A673 (cell line): ENCODE measurements at regions not wholly inside any gene's neighbourhood (a gene's known extent, or its start where the extent isn't known, plus 50 kb on each side); places are given as distances from the start of the nearest gene placed in this dataset.

ENCODE experiments used
- BruUV-seq: library from RNA; stranded (reverse); fragments of 400-500 nt; replicated peaks from 2 replicates; lab custom pipeline; 2021; lab: Mats Ljungman, UMichigan
- CTCF ChIA-PET: fragments of 300-600 bp; sonication (Branson Sonifier 250); formaldehyde crosslinking; loops from one replicate; lab custom pipeline; 2022; ENCODE audit warnings: antibody characterized with exemption; lab: Charles Lee
- POLR2A ChIA-PET: fragments of 300-600 bp; sonication (Branson Sonifier 250); formaldehyde crosslinking; loops from one replicate; lab custom pipeline; 2022; ENCODE audit warnings: antibody characterized with exemption; ENCODE audit not compliant: low non-redundant PET; lab: Charles Lee
- DNase-seq: peaks from one replicate; pipeline ENCODE4 v3.0.0-alpha.2; 2015; ENCODE audit warnings: low spot score
- H3K27ac ChIP-seq: fragments of 200-600 bp; sonication (generic); 2 replicates; pipeline ENCODE4 v1.5.1; 2016; ENCODE audit warnings: mixed run types, low read depth, mild to moderate bottlenecking, mixed read lengths, antibody characterized with exemption, low read length; ENCODE audit not compliant: poor library complexity, severe bottlenecking
- H3K27me3 ChIP-seq: fragments of 200-600 bp; sonication (generic); replicated peaks from 2 replicates; pipeline ENCODE4 v1.6.1; 2017; ENCODE audit warnings: mixed run types, low read depth, mild to moderate bottlenecking, mixed read lengths, antibody characterized with exemption, low read length; ENCODE audit not compliant: insufficient read depth, poor library complexity
- H3K36me3 ChIP-seq: fragments of 200-600 bp; sonication (generic); 2 replicates; pipeline ENCODE4 v1.6.1; 2016; ENCODE audit warnings: mixed run types, mild to moderate bottlenecking, mixed read lengths, antibody characterized with exemption, low read length; ENCODE audit not compliant: insufficient read depth, poor library complexity, severe bottlenecking
- H3K4me1 ChIP-seq: fragments of 200-600 bp; sonication (generic); 2 replicates; pipeline ENCODE4 v1.6.1; 2017; ENCODE audit warnings: mixed run types, mild to moderate bottlenecking, mixed read lengths, antibody characterized with exemption, low read length; ENCODE audit not compliant: insufficient read depth, poor library complexity, severe bottlenecking
- H3K4me3 ChIP-seq: fragments of 200-600 bp; sonication (generic); 2 replicates; pipeline ENCODE4 v1.5.1; 2016; ENCODE audit warnings: low read depth, mixed run types, mild to moderate bottlenecking, mixed read lengths, low read length; ENCODE audit not compliant: poor library complexity, severe bottlenecking
- H3K9me3 ChIP-seq: fragments of 200-600 bp; sonication (generic); 2 replicates; pipeline ENCODE4 v1.6.1; 2016; ENCODE audit warnings: mixed run types, low read depth, mild to moderate bottlenecking, mixed read lengths, antibody characterized with exemption, low read length; ENCODE audit not compliant: poor library complexity, severe bottlenecking
- CTCF ChIP-seq: fragments of 300-800, 200-600 bp; sonication (generic); conservative IDR thresholded peaks from 2 replicates; pipeline ENCODE4 v1.5.1; 2017; ENCODE audit warnings: low read depth, mild to moderate bottlenecking, antibody characterized with exemption, low read length, moderate library complexity, mixed read lengths
- EZH2 ChIP-seq: fragments of 200-600 bp; sonication (generic); IDR thresholded peaks from 2 replicates; pipeline ENCODE4 v1.6.1; 2017; ENCODE audit warnings: borderline replicate concordance, low read depth, mild to moderate bottlenecking, mixed read lengths, antibody characterized with exemption, low read length; ENCODE audit not compliant: poor library complexity, severe bottlenecking
- intact Hi-C: fragments of 100-400 bp; cut with micrococcal nuclease; formaldehyde crosslinking; loops from one replicate; pipeline ENCODE4 v1.10.0; 2022; ENCODE audit not compliant: unreplicated experiment

GRCh38 chr1:219791766-219792165 is 136.6 kb downstream of the SLC30A10 start:
- H3K27ac ChIP-seq, result no peak overlapping the region
- H3K27me3 ChIP-seq, result peaks cover 18% of the 10 kb centered on the region
- no peaks in the 10 kb centered on the region for H3K4me1 ChIP-seq
- H3K4me3 ChIP-seq, result no peak overlapping the region
- no peaks in the 10 kb centered on the region for H3K36me3 ChIP-seq
- TF ChIP-seq EZH2 (no peak), CTCF (no peak)
- H3K9me3 ChIP-seq, result no peaks in the 10 kb centered on the region
- ChIA-PET POLR2A (no interaction called here), CTCF (no interaction called here)
- intact Hi-C loops, result no loop called here
- no TSS peak for BruUV-seq
- no peak for DNase-seq

- BruUV-seq, result no TSS peak
- no peak for TF ChIP-seq CTCF
- TF ChIP-seq EZH2, result no peak
- H3K27me3 ChIP-seq, result peaks cover 18% of the 10 kb centered on the region
- DNase-seq, result no peak
- no peaks in the 10 kb centered on the region for H3K36me3 ChIP-seq
- H3K4me3 ChIP-seq, result no peak overlapping the region
- H3K9me3 ChIP-seq, result no peaks in the 10 kb centered on the region
- POLR2A ChIA-PET, result no interaction called here
- CTCF ChIA-PET, result no interaction called here
- H3K4me1 ChIP-seq, result no peaks in the 10 kb centered on the region
- H3K27ac ChIP-seq, result no peak overlapping the region
- intact Hi-C loops, result no loop called here
Observed at GRCh38 chr1:219790834-219791615, 137.3 kb downstream of the SLC30A10 start.

GRCh38 chr1:219788700-219789099 is 139.7 kb downstream of the SLC30A10 start:
- Histone ChIP-seq H3K9me3 (no peaks in the 10 kb centered on the region), H3K4me3 (no peak overlapping the region), H3K36me3 (no peaks in the 10 kb centered on the region), H3K27me3 (peaks cover 10% of the 10 kb centered on the region), H3K27ac (no peak overlapping the region), H3K4me1 (no peaks in the 10 kb centered on the region)
- POLR2A ChIA-PET, result no interaction called here
- no peak for DNase-seq
- BruUV-seq, result no TSS peak
- intact Hi-C loops, result no loop called here
- TF ChIP-seq CTCF (no peak), EZH2 (no peak)
- CTCF ChIA-PET, result no interaction called here
